ENCODE measurements at regions not wholly inside any gene's neighbourhood (a gene's known extent, or its start where the extent isn't known, plus 50 kb on each side); places are given as distances from the start of the nearest gene placed in this dataset.

- no peak for DNase-seq
- intact Hi-C loops (cut with micrococcal nuclease), result no loop called here
Observed at GRCh38 chr2:35081622-35082015, 1274.0 kb upstream of the CRIM1 start.

GRCh38 chr2:35081001-35081621 lies 1274.5 kb upstream of the CRIM1 start:
- DNase-seq, result no peak
- Histone ChIP-seq H3K9me3 (replicated peaks) (no peaks in the 10 kb centered on the region), H3K27ac (replicated peaks) (no peak overlapping the region), H3K4me3 (no peak overlapping the region), H3K36me3 (no peaks in the 10 kb centered on the region), H3K4me1 (no peaks in the 10 kb centered on the region), H3K27me3 (ENCODE audit: low read depth) (no peaks in the 10 kb centered on the region)
- TF ChIP-seq CTCF (IDR thresholded peaks at IDR 0.05; ENCODE audit: borderline replicate concordance), result no peak
- intact Hi-C loops (cut with micrococcal nuclease), result no loop called here

More at GRCh38 chr2:35081622-35082015, 1274.0 kb upstream of the CRIM1 start:
- Histone ChIP-seq H3K4me3 (no peak overlapping the region), H3K4me1 (no peaks in the 10 kb centered on the region), H3K27me3 (ENCODE audit: low read depth) (no peaks in the 10 kb centered on the region), H3K9me3 (replicated peaks) (no peaks in the 10 kb centered on the region), H3K27ac (replicated peaks) (no peak overlapping the region), H3K36me3 (no peaks in the 10 kb centered on the region)
- no peak for TF ChIP-seq CTCF (IDR thresholded peaks at IDR 0.05; ENCODE audit: borderline replicate concordance)

- H3K27ac ChIP-seq (replicated peaks), result no peak overlapping the region
- H3K9me3 ChIP-seq (replicated peaks), result no peaks in the 10 kb centered on the region
- H3K27me3 ChIP-seq (ENCODE audit: low read depth), result no peaks in the 10 kb centered on the region
- H3K4me3 ChIP-seq, result no peak overlapping the region
- intact Hi-C loops (cut with micrococcal nuclease), result no loop called here
- DNase-seq, result no peak
- no peak for TF ChIP-seq CTCF (IDR thresholded peaks at IDR 0.05; ENCODE audit: borderline replicate concordance)
- no peaks in the 10 kb centered on the region for H3K4me1 ChIP-seq
- H3K36me3 ChIP-seq, result no peaks in the 10 kb centered on the region
Observed at GRCh38 chr2:35080231-35080910, 1275.2 kb upstream of the CRIM1 start.

DNA sequence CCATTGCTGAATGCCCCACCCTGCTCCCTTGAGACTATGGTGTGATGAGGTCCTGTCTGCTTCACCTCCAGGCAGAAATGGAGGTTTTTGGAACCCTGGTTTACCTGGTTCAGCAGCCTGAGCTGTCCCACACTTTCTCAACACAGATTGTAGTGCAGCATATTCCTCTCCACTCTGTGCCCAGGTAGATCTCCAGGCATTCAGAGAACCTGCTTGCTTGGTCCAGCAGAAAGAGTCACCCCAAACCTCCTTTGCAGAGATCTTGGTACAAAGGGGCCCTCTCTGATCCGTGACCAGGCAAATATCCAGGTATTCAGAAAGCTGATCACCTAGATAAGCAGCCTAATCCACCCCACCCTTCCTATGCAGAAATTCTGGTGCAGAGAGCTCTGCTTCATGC lies 1288.2 kb upstream of the CRIM1 start:
- no peak for DNase-seq

DNA sequence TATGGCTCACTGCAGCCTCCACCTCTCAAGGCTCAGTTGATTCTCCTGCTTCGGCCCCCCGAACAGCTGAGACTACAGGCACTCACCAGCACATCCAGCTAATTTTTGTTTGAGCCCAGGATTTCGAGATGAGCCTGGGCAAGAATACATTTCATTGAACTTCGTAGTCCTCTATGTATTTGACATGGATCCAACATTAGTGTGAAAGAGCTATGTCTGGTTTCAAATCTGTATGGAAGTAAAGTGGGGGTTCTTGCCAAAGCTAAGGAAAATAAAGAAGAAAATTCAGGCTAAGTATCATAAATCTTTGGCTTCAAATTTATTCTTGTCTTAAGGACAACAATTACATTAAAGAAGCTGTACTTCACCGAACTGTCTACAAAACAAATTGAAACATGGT lies 1291.7 kb upstream of the CRIM1 start:
- intact Hi-C loops (cut with micrococcal nuclease), result no loop called here
- H3K4me3 ChIP-seq, result no peak overlapping the region
- no peaks in the 10 kb centered on the region for H3K27me3 ChIP-seq (ENCODE audit: low read depth)
- H3K4me1 ChIP-seq, result no peaks in the 10 kb centered on the region
- no peaks in the 10 kb centered on the region for H3K36me3 ChIP-seq
- DNase-seq, result no peak
- no peak for TF ChIP-seq CTCF (IDR thresholded peaks at IDR 0.05; ENCODE audit: borderline replicate concordance)
- H3K9me3 ChIP-seq (replicated peaks), result peaks cover 7% of the 10 kb centered on the region
- no peak overlapping the region for H3K27ac ChIP-seq (replicated peaks)

More for the DNA sequence above, 1288.2 kb upstream of the CRIM1 start:
- TF ChIP-seq CTCF (IDR thresholded peaks at IDR 0.05; ENCODE audit: borderline replicate concordance), result no peak
- no peak overlapping the region for H3K27ac ChIP-seq (replicated peaks)
- no peaks in the 10 kb centered on the region for H3K27me3 ChIP-seq (ENCODE audit: low read depth)
- no peaks in the 10 kb centered on the region for H3K4me1 ChIP-seq
- H3K4me3 ChIP-seq, result no peak overlapping the region
- no peaks in the 10 kb centered on the region for H3K36me3 ChIP-seq
- H3K9me3 ChIP-seq (replicated peaks), result peaks cover 39% of the 10 kb centered on the region
- intact Hi-C loops (cut with micrococcal nuclease), result no loop called here

Data from left ventricle myocardium inferior (tissue), 1 donor.